MM.1S (cell line): ENCODE measurements at regions not wholly inside any gene's neighbourhood (a gene's known extent, or its start where the extent isn't known, plus 50 kb on each side); places are given as distances from the start of the nearest gene placed in this dataset.
"Not testable (repeated sequence)": the region's sequence is repeated elsewhere in the genome, so short reads cannot be mapped to it uniquely, and the experiment has no call there.

ENCODE experiments used
- CTCF ChIP-seq: fragments of 300-600 bp; sonication (generic); IDR thresholded peaks from 2 replicates; pipeline ENCODE4 v1.5.1; 2016; ENCODE audit warnings: antibody characterized with exemption, low read length, mixed read lengths
- EZH2 ChIP-seq: fragments of 300-600 bp; sonication (generic); optimal IDR thresholded peaks from 2 replicates; pipeline ENCODE3; 2017; ENCODE audit warnings: low read depth, mild to moderate bottlenecking, antibody characterized with exemption, low read length, mixed read lengths

- TF ChIP-seq CTCF, EZH2: not testable (repeated sequence)
These were observed 931.6 kb upstream of the MDGA2 start for GRCh38 chr14:48606960-48607359.
